HFF-Myc (cell line): ENCODE measurements at regions not wholly inside any gene's neighbourhood (a gene's known extent, or its start where the extent isn't known, plus 50 kb on each side); places are given as distances from the start of the nearest gene placed in this dataset.
"Not testable (repeated sequence)": the region's sequence is repeated elsewhere in the genome, so short reads cannot be mapped to it uniquely, and the experiment has no call there.

Experiments used
- DNase-seq: peaks from one replicate; pipeline ENCODE4 v3.0.0-alpha.2; 2011; ENCODE audit warnings: low read depth; ENCODE audit errors: extremely low read depth
- H3K4me3 ChIP-seq: replicated peaks from 2 replicates; pipeline ENCODE4 v1.5.1; 2011; ENCODE audit warnings: low read depth, mild to moderate bottlenecking, control low read depth, low read length
- CTCF ChIP-seq: IDR thresholded peaks from 2 replicates; pipeline ENCODE4 v1.5.1; 2012; ENCODE audit warnings: mild to moderate bottlenecking, low read depth, low read length, control low read depth; ENCODE audit errors: missing control alignments

GRCh38 chr9:29625292-29625731 lies 2052.0 kb upstream of the C9orf72 start:
- no peak for TF ChIP-seq CTCF

GRCh38 chr9:29625931-29626330 lies 2052.7 kb upstream of the C9orf72 start:
- TF ChIP-seq CTCF: no peak
- DNase-seq: no peak
- H3K4me3 ChIP-seq: no peak overlapping the region

More at GRCh38 chr9:29625292-29625731, 2052.0 kb upstream of the C9orf72 start:
- no peak overlapping the region for H3K4me3 ChIP-seq
- no peak for DNase-seq

GRCh38 chr9:29628856-29629255 lies 2055.6 kb upstream of the C9orf72 start:
- not testable (repeated sequence) for DNase-seq, H3K4me3 ChIP-seq

- TF ChIP-seq CTCF: no peak
- DNase-seq: no peak
- H3K4me3 ChIP-seq: no peak overlapping the region
Measured at GRCh38 chr9:29637471-29638237, 2064.4 kb upstream of the C9orf72 start.

GRCh38 chr9:29640507-29640906 lies 2067.2 kb upstream of the C9orf72 start:
- H3K4me3 ChIP-seq: no peak overlapping the region
- no peak for TF ChIP-seq CTCF
- no peak for DNase-seq

GRCh38 chr9:29644514-29644913 lies 2071.2 kb upstream of the C9orf72 start:
- no peak for DNase-seq
- TF ChIP-seq CTCF: no peak
- H3K4me3 ChIP-seq: no peak overlapping the region

GRCh38 chr9:29647451-29647850 lies 2074.2 kb upstream of the C9orf72 start:
- no peak overlapping the region for H3K4me3 ChIP-seq
- no peak for TF ChIP-seq CTCF
- no peak for DNase-seq
